GM18508 (cell line): ENCODE measurements at regions not wholly inside any gene's neighbourhood (a gene's known extent, or its start where the extent isn't known, plus 50 kb on each side); places are given as distances from the start of the nearest gene placed in this dataset.

Source experiments
- ATAC-seq: cut with Tn5 transposase; IDR thresholded peaks from one replicate; pipeline ENCODE4 v1.9.1; 2021; ENCODE audit warnings: moderate number of reproducible peaks; ENCODE audit not compliant: insufficient read depth, unreplicated experiment

DNA sequence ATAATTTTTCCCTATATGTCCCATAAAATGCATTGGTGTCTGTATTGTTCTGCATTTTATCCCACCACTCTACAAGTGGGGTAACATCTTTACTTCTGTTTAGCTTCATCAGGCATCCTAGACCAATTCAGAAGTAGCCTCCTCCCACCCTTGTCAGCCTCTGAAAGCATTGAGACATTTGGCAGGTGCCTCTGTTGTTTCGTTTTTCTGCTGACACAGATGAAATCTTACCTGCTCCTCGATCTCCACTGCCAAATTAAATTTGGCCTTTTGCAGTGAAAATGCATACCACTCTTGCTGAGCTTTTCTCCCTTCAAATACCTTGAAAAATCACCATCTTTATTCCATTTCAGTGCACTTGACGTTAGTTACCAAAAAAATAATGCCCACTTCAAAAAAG is 83.5 kb upstream of the STARD13 start:
- no peak for ATAC-seq

DNA sequence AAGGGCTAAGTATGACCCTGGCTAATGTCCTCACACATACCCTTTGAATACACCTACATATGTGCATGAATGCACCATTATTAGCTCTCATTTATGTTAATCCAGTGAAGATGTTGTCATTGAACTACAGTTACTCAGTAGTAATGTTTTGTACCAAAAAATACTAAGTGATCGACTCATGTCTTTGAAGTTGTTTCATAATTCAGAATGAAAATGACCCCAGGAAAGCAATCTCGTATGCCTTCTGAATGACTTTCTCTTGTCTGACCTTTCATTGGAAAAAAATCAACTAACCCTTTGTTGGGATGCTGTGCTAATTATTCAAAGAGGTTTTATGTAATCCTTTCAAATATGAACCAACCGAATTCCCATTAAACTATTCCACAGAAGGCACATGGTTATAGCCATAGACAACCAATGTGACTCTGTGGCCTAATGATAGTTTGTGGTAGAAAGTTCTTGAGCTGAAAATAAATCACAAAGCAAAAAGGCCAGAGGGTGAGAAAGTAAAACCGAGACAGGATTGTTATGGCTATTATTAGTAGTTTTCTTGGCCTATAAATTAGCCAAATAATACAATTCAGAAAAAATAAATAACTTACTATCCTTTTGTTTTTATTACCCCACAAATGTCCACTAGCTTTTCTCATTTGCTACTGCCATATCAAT is 86.8 kb upstream of the STARD13 start:
- no peak for ATAC-seq

DNA sequence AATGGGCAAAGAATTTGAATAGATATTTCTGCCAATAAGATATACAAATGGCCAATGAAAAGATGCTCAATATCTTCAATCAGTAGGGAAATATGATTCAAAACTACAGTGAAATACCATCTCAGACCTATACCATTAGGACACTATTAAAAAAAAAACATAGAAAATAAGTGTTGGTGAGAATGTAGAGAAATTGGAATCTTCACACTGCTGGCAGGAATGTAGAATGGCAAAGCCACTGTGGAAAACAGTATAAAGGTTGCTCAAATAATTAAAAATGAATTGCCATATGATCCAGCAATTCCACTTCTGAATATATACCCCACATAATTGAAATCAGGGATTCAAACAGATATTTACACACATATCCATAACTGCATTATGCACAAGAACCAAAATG is 88.1 kb upstream of the STARD13 start:
- no peak for ATAC-seq

DNA sequence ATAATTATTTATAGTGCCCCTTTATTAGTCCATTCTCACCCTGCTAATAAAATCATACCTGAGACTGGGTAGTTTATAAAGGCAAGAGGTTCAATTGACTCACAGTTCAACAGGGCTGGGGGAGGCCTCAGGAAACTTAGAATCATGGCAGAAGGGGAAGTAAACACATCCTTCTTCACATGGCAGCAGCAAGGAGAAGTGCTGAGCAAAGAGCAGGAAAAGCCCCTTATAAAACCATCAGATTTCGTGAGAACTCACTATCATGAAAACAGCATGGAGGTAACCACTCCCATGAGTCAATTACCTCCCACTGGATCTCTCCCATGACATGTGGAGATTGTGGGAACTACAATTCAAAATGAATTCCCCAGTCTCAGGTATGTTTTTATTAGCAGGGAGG is 89.9 kb upstream of the STARD13 start:
- ATAC-seq: no peak

DNA sequence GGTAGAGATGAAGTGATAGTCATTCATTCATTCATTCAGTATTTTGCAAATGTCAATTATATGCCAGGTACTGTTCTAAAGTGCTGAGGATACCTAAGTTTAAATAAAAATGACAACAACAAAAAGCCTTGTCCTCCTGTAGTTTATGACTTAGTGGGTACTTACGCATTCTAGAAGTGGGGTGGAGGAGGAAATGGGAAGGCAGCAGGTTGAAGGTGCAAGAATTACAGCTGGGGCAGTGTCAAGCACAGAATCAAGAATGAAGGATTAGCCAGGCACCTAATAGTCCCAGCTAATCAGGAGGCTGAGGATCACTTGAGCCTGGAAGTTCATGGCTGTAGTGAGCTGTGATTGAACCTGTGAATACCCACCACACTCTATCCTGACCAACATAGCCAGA is 90.7 kb upstream of the STARD13 start:
- ATAC-seq: no peak

DNA sequence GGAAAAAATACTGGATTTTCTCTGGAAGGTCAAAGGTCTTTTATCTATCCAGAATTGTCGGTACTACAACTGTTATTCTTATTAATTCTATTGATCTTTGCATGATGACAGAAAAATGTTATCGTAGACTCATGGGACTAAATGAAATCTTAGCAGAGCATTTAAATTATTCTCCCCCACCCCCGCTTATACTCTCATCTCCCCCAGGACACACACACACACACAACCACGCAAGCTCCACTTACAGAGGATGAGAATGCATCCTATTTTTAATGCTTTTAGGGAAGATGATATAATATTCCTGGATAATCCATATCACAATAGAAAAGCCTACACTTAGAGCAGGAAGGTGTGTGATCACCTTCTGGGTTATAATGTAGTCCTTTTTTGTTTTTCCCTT is 91.9 kb upstream of the STARD13 start:
- no peak for ATAC-seq

DNA sequence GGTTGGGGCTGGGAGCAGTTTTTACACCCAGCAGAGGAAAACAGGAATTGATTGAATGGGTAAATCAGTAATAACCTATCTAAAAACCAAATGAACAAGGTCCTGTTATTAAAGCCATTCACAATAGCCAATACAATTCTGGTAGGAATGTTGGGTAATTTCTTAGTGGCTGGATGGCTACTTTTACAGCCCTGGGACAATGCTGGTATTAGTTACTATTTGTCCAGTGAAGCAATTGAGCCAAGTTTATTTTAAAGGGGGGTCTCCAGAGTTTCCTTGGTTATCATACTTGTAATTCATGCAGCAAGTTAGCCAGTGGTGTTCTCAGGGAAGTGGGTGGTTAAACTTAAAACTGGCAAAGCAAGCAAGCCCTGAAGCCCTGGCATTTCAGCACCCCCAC is 92.3 kb upstream of the STARD13 start:
- no peak for ATAC-seq

DNA sequence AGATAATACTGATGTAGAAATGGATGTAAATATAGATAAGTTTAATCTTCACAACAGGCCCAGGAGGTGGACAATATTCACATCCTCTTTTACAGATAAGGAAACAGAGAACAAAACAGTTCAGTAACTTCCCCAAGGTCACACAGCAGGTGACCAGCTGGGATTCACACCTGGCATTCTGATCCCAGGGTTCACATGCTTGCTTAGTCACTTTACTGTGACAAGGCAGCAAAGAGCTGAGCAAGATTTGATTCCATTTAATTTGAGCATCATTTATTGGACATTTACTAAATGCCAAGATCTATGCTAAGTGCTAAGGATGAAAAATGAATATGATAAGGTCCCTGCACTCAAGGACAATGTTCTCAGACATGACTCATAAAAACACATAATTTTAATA is 94.1 kb upstream of the STARD13 start:
- ATAC-seq: no peak

DNA sequence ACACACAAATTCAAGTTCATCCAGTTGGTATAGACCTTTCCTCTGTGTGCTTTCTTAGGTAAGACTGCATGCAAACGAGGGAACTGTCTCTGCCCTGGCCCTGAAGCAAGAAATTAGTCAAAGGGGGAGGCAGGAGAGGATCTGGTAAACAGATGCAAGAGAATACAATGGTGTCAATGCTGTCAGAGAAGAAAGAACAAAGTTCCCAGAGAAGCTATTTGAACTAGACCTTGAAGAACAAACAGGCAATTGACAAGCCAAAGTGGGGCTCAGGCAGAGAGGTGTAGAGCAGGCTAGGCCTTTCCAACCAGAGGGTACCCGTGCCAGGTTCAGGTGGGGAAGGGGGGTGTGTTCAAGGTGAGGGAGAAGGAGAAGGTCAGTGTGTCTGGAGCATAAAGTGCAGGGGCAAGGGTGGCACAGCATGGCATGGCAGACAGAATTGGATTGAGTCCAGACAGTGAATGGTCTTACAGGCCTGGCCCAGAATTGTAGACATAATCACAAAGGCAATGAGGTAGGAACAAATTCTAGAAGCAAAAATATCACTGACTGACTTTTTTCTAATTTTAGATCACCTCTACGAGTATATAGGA is 95.0 kb upstream of the STARD13 start:
- no peak for ATAC-seq

DNA sequence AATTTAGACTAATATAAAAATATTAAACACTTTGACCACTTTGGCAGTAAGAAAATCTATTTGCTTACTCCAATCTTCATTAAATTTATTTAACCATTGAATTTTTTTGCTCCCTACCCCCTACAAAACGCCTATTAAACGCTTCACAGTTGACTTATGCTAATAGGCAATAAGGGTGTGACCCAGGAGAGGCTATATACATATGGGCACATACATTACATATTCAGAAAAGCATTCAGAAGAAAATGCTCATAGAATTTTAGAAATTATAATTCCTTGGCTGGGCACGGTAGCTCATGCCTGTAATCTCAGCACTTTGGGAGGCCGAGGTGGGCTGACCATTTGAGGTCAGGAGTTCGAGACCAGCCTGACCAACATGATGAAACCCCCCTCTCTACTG is 95.6 kb upstream of the STARD13 start:
- no peak for ATAC-seq

DNA sequence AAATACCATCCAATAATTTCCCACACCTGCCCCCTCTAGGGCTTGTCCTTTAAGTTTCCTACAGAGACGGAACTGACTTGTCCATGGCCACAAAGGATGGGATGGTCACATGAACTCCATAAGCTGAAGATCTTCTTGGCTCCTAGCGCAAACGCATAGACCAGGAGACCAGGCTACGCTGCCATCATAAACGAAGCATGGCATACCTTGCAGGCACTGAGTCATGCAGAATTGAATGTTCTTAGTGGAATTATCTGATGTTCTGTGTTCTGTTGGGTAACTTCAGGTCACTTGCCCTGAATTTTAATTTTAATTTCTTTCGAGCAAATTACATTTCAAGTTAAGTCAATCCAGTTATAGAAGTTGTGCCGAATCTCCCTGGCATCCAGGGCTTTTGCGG is 96.4 kb upstream of the STARD13 start:
- ATAC-seq: no peak

DNA sequence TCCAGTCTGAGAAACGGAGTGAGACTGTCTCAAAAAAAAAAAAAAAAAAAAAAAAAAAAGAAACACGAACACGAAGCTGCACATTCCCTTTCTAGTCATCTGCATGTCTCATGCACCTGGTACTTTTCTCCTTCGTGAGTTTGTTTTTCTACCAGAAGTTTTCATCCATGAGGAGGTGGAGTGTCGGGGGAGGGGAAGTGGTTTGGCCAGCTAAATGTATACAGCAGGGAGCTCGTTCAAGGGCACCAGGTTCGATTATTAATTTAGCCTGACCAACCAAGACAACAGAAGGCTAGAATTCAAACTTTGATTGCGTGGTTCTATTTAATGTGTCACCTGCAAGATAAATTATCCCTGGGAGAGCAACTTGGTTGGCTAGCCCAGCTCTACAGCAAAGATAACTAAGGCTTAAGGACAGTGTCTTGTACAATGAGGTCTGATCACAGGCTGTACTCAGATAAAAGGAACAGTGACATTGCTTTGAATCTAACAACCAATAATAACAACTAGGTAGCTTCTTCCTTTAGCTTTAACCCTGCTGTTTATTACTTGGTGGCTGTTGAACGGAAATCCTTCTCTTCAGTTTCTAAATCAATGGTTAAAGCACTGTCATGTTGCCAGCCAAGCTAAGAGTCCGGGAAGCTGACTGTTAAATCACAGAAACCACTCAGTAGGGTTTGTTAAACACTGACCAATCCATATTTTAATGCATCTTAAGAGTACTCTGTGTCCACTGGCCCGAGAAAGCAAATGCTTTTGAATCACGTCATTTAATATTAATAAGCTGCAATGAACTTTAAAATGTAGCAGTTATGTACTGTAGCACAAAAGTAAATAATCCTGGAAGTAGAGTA is 98.4 kb upstream of the STARD13 start:
- ATAC-seq: no peak

DNA sequence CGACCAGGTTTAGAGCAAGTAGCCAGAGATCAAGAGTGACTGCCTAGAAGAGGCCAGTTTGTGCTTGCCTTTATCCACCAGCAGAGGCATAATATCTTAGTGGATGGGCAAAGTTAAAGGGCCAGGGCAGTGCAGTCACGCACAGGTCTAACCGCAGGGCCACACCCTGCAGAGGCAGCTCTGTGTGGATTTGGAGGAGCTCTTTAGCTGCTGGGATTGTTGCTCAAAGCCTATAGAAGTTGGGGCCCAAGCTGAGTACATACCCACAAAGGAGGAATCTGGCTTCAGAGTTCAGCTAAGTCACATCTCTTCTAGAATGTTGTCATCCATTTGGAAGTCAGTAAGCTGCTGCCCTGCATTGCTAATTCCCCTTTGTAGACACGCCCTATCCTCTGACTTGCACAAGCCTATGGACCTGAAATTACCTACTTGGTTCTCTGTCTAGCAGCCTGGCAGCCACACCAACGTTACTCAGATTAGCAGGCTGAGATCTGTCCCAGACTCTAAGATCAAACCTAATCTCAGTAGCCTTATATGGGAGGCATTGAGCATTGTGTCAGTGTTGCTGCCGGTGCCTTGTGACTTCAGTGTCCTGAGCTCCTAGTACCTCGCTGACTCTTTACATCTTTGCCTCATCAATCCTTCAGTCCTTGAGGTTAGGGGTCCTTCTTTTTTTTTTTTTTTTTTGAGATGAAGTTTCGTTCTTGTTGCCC is 102.9 kb upstream of the STARD13 start:
- ATAC-seq: no peak

DNA sequence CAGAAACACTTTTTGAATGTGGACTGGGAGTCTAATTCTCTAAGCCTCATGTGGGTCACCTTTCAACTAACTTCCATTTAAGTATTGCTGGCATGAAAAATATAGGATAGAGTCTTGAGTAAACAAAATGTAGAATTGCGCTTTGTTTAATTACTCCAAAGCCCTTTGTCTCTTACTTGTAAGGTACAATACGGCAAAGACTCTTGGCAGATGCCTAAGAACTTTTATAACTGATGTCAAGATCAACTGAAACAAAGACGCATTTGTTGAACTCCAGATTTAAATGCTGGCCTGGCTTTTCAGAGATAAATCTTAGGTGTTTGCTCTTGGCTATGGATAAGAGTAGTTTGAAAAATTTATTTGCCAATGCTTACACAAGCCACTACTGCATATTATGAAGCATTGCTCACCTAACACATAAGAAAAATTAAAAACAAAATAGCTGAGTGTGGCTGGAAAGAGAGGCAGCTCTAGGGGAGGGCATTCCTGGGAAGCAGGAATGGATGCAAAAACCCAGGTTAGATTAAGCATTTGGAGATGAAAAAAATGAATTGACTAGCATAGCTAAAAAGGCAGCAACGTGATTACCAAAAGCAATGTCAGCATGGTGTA is 107.3 kb upstream of the STARD13 start:
- ATAC-seq: no peak

DNA sequence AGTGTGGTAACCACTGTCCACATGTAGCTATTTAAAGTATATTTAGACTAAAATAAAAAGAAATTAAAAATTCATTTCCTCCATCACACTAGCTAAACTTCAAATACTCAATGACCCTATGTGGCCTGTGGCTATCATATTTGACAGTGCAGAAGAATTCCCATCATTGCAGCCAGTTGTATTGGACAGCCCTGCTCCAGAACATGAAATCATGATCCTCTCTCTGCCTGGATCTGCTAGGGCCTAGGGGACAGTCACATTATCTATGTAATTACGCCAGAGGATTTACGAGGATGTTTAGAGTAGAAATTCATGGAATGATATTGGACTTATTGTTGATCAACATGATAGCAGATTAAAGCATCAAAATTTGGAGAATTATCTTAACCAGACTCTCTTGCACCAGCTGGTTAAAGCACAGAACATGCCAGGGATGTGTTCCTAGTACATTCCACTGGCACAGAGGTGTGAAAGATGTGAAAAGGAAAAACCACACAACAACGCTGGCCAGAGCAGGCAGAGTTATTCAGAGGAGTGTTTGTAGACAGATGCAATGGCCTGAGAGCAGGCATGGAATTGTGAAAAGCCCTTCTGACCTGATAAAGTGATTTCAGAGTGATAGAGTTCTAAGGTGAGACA is 108.9 kb upstream of the STARD13 start:
- no peak for ATAC-seq

DNA sequence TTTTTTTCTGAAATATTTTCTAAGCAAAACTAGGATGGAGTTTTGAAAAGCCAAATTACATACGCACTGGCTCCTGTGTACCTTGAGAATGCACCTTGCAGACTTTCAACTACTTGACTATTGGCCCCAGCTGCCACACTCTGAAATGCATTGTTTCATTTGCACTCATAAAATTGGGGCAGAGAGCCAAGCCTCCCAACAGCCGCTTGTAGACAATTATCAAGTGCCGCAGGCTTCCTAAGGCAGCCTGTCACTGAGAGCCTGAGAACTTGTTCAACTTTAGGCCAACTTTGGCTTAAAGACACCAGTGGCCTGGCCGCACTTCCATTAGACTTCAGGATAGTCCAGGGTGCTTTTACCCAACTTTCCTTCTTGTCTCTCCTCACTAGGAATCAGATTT is 115.7 kb upstream of the STARD13 start:
- no peak for ATAC-seq

DNA sequence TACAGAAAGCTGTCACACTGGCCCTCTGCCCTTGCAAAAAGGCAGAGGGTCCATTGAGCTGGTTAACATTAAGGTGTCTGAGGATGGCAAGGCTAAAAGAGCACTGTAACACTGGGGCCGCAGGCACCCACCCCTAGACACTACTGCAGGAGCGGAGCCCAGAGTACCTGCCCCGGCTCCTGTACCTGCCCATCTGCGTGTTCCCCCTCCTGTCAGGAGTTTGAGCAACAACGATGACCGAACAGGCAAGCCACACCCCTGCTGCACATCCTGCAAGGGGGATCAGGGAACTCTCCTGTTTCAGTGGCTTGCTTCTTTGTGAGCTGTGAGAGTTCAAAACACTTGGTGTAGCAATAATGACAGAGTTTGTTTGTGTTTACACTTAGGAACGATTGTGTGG is 117.4 kb upstream of the STARD13 start:
- ATAC-seq: no peak

DNA sequence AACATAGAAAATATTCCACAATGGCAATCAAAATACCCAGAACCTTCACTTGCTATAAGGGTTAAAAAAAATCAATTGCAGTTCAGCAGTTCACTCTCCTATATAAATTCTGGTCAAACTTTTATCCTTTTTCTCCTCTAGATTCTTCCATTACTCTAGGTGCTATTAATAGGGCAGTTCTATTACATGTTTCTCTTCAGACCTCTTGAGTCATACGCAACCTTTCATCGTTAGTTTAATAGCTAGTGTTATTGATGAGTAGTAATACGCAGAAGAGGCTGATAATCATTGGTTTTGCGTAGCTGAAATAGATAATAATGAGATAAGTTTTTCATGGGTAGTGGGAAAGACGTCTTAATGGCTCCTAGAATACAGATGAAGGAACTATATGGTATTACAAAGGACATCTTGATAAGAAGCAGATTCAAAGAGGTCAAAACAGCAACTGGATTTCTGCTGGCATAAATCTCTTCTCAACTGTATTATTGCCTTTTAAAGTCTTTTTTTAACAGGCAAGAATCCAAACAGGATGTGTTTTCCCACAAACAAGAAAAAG is 118.3 kb upstream of the STARD13 start:
- no peak for ATAC-seq

DNA sequence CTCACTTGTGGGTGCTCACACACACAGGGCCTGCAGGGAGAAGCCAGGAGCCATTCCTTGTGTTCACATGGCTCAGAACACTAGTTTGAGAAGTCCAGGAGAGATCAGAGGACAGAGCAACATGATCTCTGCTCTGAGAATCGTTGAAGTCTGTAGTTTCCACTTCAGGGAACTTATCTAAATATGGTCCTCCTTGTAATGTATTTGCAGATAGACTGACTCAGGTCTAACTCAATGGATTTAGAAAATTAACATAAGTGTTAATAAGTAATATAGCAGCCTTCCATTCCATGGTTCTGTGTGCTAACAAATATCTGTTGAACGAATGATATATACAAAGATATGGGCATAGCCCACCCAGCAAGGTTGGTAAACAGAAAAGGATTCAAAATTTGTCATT is 119.8 kb upstream of the STARD13 start:
- no peak for ATAC-seq
